ENCODE measurements at regions not wholly inside any gene's neighbourhood (a gene's known extent, or its start where the extent isn't known, plus 50 kb on each side); places are given as distances from the start of the nearest gene placed in this dataset.

GRCh38 chr5:124309241-124309980, 437.0 kb downstream of the ZNF608 start:
- Mint-ChIP-seq H3K27me3 (ENCODE audit: low read depth) (peaks cover 8% of the 10 kb centered on the region), H3K27ac (peak overlapping the region in 1 of 3 experiments; percentile 28), H3K36me3 (ENCODE audit: low read depth) (no peaks in the 10 kb centered on the region), H3K4me1 (no peaks in the 10 kb centered on the region), H3K4me3 (no peak overlapping the region), H3K9me3 (no peaks in the 10 kb centered on the region)
- TF ChIP-seq CTCF (IDR thresholded peaks at IDR 0.05; ENCODE audit: unreplicated experiment in 3 of 3) = no peak

DNA sequence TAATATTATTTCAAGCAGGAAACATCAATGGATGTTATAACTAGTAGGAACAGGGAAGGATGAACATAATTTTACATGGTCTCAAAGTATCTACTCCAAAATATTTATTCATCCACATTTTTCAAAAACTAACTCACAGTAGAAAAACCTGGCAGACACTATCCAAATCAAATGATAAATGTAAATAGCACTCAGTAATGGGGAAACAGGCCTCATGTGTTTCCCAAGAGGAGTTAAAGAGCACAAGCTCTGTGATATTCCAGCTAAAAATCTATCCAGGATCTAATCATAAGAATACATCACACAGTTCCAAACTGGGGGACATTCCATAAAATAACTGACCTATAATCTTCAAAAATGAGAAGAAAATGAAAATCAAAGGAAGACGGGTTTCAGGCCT, 443.1 kb downstream of the ZNF608 start:
- no peak for TF ChIP-seq CTCF (IDR thresholded peaks at IDR 0.05; ENCODE audit: unreplicated experiment in 3 of 3)
- Mint-ChIP-seq H3K4me3 (no peak overlapping the region), H3K27me3 (ENCODE audit: low read depth) (no peaks in the 10 kb centered on the region), H3K9me3 (no peaks in the 10 kb centered on the region), H3K27ac (peak overlapping the region in 1 of 3 experiments; percentile 46), H3K4me1 (peaks cover 13% of the 10 kb centered on the region), H3K36me3 (ENCODE audit: low read depth) (no peaks in the 10 kb centered on the region)

- H3K4me1 Mint-ChIP-seq = peaks cover 13% of the 10 kb centered on the region
- no peak overlapping the region for H3K4me3 Mint-ChIP-seq
- no peaks in the 10 kb centered on the region for H3K9me3 Mint-ChIP-seq
- H3K36me3 Mint-ChIP-seq (ENCODE audit: low read depth) = no peaks in the 10 kb centered on the region
- no peak overlapping the region for H3K27ac Mint-ChIP-seq
- H3K27me3 Mint-ChIP-seq (ENCODE audit: low read depth) = no peaks in the 10 kb centered on the region
- no peak for TF ChIP-seq CTCF (IDR thresholded peaks at IDR 0.05; ENCODE audit: unreplicated experiment in 3 of 3)
These were observed 443.9 kb downstream of the ZNF608 start for GRCh38 chr5:124302533-124302932.

DNA sequence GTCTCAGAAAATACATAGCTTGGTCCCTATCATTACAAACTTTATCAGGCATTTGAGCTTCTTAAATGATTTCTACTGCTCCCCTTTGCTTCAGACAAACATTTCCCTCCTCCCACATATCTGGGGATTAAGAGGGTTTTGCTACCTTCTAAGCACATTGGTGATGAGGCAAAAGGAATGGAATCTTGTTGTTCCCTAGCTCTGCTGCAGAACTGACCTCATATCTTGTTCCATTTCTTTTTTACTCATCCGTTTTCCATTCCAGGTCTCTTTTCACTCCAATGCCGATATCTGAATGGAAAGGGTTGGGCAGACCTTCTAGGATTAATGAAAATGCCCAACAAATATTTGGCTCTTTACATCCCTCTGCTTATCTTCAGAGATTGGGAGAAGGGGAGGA, 444.6 kb downstream of the ZNF608 start:
- Mint-ChIP-seq H3K9me3 (no peaks in the 10 kb centered on the region), H3K27ac (no peak overlapping the region), H3K4me1 (peaks cover 13% of the 10 kb centered on the region), H3K4me3 (no peak overlapping the region), H3K27me3 (ENCODE audit: low read depth) (no peaks in the 10 kb centered on the region), H3K36me3 (ENCODE audit: low read depth) (no peaks in the 10 kb centered on the region)
- no peak for TF ChIP-seq CTCF (IDR thresholded peaks at IDR 0.05; ENCODE audit: unreplicated experiment in 3 of 3)

DNA sequence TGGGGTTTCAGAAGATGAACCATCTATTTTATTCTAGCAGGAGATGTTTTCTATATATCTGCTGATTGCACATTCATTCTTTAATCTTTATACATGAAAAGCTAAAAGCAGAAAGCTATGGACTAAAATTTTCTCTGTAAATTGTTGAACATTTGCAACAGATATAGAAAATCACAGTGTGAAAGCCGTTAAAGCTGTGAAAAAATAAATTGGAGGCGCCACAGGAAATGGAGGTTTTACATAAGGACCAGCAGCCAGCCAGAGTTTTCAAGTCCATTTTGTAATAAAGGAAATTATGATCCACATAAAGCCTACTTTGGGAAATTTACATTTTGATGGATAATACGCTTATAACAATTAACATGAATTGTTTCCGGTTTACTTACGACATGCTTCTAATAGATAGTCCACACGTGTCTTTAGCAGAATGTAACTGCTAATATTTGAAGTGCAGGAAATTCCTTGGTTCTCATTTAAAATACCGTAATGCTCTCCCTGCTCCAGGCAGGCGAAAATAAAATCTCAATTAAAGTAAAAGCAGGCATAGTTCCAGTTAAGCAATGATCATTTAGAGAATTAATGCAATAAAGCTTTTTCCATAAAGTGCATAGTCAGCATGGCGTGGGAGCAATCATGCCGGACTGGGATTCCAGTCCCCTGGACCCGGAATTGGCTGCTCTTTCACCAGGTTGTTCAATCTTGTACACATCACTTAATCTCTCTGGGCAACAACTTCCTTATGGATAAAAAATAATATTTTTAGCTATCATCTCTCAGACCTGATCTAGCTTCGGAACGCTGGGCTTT, 445.4 kb downstream of the ZNF608 start:
- H3K27me3 Mint-ChIP-seq (ENCODE audit: low read depth) = no peaks in the 10 kb centered on the region
- no peak overlapping the region for H3K4me3 Mint-ChIP-seq
- no peaks in the 10 kb centered on the region for H3K9me3 Mint-ChIP-seq
- H3K27ac Mint-ChIP-seq = no peak overlapping the region
- no peaks in the 10 kb centered on the region for H3K36me3 Mint-ChIP-seq (ENCODE audit: low read depth)
- H3K4me1 Mint-ChIP-seq = peaks cover 13% of the 10 kb centered on the region
- TF ChIP-seq CTCF (IDR thresholded peaks at IDR 0.05; ENCODE audit: unreplicated experiment in 3 of 3) = no peak

All from nephron (organoid).